Mammary epithelial cell (primary cell): ENCODE measurements at regions not wholly inside any gene's neighbourhood (a gene's known extent, or its start where the extent isn't known, plus 50 kb on each side); places are given as distances from the start of the nearest gene placed in this dataset.

Experiments used
- CTCF ChIP-seq, 2 donors: IDR thresholded peaks in 1 of 2; conservative IDR thresholded peaks in 1 of 2; 2 replicates each; pipeline ENCODE4 v1.5.1; 2011 to 2012; ENCODE audit warnings: inconsistent platforms in 2 of 2, low read length in 2 of 2, mild to moderate bottlenecking in 2 of 2, control low read depth in 1 of 2, low read depth in 1 of 2; ENCODE audit not compliant: insufficient read depth in 1 of 2; ENCODE audit errors: extremely low read depth in 1 of 2
- EZH2 ChIP-seq: IDR thresholded peaks from 2 replicates; pipeline ENCODE4 v1.6.1; 2012; ENCODE audit warnings: low read length, inconsistent platforms, borderline replicate concordance

GRCh38 chr2:220885593-220885992 is 686.5 kb downstream of the EPHA4 start:
- TF ChIP-seq CTCF (conservative IDR thresholded peaks at IDR 0.05 in 1 of 2, IDR thresholded peaks at IDR 0.05 in 1 of 2; ENCODE audit: extremely low read depth in 1 of 2, insufficient read depth in 1 of 2, low read depth in 1 of 2, low read length in 2 of 2) (no peak), EZH2 (no peak)
